T-helper 2 cell treated with Interferon-gamma antibody and Interleukin-4, amounts not matched to agents 5 μg/mL and 100 μg/mL, for 36 hours (primary cell): ENCODE measurements at regions not wholly inside any gene's neighbourhood (a gene's known extent, or its start where the extent isn't known, plus 50 kb on each side); places are given as distances from the start of the nearest gene placed in this dataset.

Source experiments
- DNase-seq: peaks from one replicate; pipeline ENCODE4 v3.0.0; 2021; ENCODE audit warnings: low spot score
- H3K27ac Mint-ChIP-seq: one replicate; pipeline ENCODE4 v1.8.0; 2021; ENCODE audit warnings: mild to moderate bottlenecking, mixed read lengths
- H3K27me3 Mint-ChIP-seq: one replicate; pipeline ENCODE4 v1.8.0; 2021; ENCODE audit warnings: low read depth, mixed read lengths
- H3K36me3 Mint-ChIP-seq: one replicate; pipeline ENCODE4 v1.8.0; 2021; ENCODE audit warnings: low read depth, mixed read lengths
- H3K4me1 Mint-ChIP-seq: one replicate; pipeline ENCODE4 v1.8.0; 2021; ENCODE audit warnings: low read depth, mixed read lengths
- H3K4me3 Mint-ChIP-seq: one replicate; pipeline ENCODE4 v1.8.0; 2022; ENCODE audit warnings: mild to moderate bottlenecking, moderate library complexity, mixed read lengths
- H3K9me3 Mint-ChIP-seq: one replicate; pipeline ENCODE4 v1.8.0; 2021; ENCODE audit warnings: mixed read lengths

DNA sequence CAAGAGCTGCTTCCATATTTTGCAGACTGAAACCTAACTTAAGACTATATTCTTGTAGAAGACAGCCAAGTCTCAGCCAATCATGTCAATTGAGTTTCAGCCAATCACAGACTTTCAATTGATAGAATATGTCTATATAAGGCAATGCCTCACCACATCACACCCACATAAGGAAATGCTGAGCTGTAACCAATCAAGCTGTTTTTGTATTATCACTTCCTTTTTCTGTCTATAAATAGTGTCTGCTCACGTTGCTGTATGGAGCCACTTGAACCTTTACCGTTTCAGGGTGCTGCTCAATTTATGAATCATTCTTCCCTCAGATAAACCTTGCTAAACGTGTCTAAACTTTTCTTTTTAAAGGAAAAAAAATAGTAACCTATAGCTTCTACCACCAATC, 1554.4 kb upstream of the LRRTM1 start:
- H3K27ac Mint-ChIP-seq: no peak overlapping the region
- H3K27me3 Mint-ChIP-seq: no peaks in the 10 kb centered on the region
- no peaks in the 10 kb centered on the region for H3K4me1 Mint-ChIP-seq
- peaks cover 25% of the 10 kb centered on the region for H3K9me3 Mint-ChIP-seq
- H3K4me3 Mint-ChIP-seq: no peak overlapping the region
- DNase-seq: no peak
- H3K36me3 Mint-ChIP-seq: no peaks in the 10 kb centered on the region

DNA sequence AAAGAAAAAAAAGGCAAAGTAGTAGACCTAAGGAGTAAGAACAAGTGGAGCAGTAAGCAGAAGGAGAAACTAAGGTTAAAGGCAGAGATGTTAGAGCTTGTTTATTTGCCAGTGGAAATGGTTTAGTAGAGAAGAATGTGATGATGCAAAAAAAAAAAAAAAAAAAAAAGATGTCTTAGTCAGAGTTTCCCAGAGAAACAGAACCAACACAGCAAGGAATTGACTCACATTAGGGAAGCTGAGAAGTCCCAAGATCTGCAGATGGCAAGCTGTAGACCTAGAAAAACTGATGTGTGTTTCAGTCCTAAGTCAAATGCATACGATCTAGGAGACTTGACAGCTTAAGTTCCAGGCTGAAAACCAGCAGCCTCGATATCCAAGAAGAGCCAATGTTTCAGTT, 1548.8 kb upstream of the LRRTM1 start:
- H3K27ac Mint-ChIP-seq: no peak overlapping the region

DNA sequence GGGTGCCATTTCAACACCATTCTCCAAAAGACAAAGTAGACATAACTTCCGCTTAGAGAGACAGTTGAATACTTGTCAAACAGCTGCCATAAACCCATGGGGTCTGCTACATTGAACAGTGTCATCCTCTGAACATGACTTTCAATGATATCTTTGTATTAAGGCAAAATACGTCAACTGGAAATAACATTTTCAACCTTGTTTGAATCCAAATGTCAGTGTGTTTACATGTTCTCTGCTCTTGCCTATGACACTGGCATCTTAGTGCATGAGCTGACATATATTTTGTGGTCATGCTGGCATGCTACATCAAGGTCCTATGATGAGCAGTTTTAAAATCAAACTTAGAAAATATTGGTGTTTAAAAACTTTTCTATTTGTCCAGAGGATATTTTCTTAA, 1548.1 kb upstream of the LRRTM1 start:
- no peak overlapping the region for H3K4me3 Mint-ChIP-seq
- no peaks in the 10 kb centered on the region for H3K36me3 Mint-ChIP-seq
- H3K4me1 Mint-ChIP-seq: no peaks in the 10 kb centered on the region
- H3K27me3 Mint-ChIP-seq: no peaks in the 10 kb centered on the region
- H3K9me3 Mint-ChIP-seq: peaks cover 19% of the 10 kb centered on the region
- H3K27ac Mint-ChIP-seq: no peak overlapping the region
- DNase-seq: no peak

More for the DNA sequence above, 1548.8 kb upstream of the LRRTM1 start:
- Mint-ChIP-seq H3K4me3 (no peak overlapping the region), H3K27me3 (no peaks in the 10 kb centered on the region), H3K4me1 (no peaks in the 10 kb centered on the region), H3K36me3 (no peaks in the 10 kb centered on the region), H3K9me3 (peaks cover 16% of the 10 kb centered on the region)
- no peak for DNase-seq

DNA sequence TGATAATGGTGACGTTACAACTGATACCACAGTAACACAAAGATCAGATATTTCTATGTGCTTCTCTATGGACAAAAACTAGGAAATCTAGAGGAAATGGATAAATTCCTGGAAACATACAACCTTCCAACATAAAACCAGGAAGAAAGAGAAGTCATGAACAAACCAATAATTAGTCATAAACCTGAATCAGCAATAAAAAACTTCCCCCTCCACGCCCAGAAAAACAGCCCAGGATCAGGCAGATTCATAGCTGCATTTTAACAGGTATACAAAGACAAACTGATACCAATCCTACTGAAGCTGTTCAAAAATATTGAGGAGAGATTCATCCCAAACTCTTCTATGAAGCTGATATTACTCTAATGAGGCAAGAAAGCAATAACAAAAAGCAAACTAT, 1535.2 kb upstream of the LRRTM1 start:
- Mint-ChIP-seq H3K27me3 (no peaks in the 10 kb centered on the region), H3K9me3 (peaks cover 44% of the 10 kb centered on the region), H3K4me1 (no peaks in the 10 kb centered on the region), H3K4me3 (no peak overlapping the region), H3K36me3 (no peaks in the 10 kb centered on the region), H3K27ac (no peak overlapping the region)
- no peak for DNase-seq

DNA sequence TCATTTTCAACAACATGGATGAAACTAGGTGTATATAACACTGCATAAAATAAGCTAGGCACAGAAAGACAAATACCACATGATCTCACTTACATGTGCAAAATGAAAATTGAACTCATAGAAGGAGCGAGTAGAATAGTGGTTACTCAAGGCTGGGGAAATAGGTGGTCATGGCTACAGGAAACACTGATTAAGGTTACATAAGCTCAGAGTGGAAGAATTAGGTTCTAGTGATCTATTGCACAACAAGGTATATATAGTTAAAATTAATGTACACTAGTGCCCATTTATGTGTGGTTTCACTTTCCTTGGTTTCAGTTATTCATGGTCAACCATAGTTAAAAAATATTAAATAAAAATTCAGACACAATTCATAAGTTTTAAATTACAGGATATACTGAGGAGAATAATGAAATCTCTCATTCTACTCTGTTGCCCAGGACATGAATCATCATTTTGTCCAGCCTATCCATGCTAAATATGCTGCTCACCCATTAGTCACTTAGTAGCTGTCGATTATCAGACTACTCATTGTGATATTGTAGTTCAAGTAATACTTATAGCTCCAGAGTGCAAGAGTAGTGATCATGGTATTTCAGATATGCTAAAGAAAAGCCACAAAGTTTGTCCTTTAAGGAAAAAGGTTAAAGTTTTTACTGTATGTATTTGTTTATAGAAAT, 1530.9 kb upstream of the LRRTM1 start:
- no peak overlapping the region for H3K27ac Mint-ChIP-seq
- no peak overlapping the region for H3K4me3 Mint-ChIP-seq
- H3K27me3 Mint-ChIP-seq: no peaks in the 10 kb centered on the region
- peaks cover 46% of the 10 kb centered on the region for H3K9me3 Mint-ChIP-seq
- DNase-seq: no peak
- no peaks in the 10 kb centered on the region for H3K4me1 Mint-ChIP-seq
- H3K36me3 Mint-ChIP-seq: peaks cover 2% of the 10 kb centered on the region

DNA sequence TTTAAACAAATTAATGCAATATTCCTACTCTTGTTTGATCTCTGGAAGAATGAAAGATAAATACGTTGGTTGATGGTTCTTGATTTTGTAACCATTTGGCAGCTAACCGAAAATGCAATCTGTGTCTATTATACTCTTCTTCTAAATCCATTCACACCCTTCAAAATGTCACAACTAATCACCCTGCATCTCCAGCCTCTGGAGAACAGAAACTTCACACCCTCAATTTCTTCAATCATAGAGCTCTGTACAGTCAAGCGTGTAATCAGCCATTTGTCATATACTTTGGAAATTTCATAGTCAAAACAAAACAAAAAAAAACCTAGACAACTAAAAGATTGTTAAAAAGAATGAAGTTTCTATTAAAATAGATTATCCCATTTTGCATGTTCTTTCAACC, 1482.3 kb upstream of the LRRTM1 start:
- Mint-ChIP-seq H3K9me3 (peaks cover 34% of the 10 kb centered on the region), H3K4me1 (no peaks in the 10 kb centered on the region)

GRCh38 chr2:81767187-81767912, 1462.8 kb upstream of the LRRTM1 start:
- Mint-ChIP-seq H3K36me3 (no peaks in the 10 kb centered on the region), H3K27ac (no peak overlapping the region), H3K27me3 (no peaks in the 10 kb centered on the region), H3K9me3 (peaks cover 40% of the 10 kb centered on the region), H3K4me1 (no peaks in the 10 kb centered on the region), H3K4me3 (no peak overlapping the region)
- no peak for DNase-seq

More for the DNA sequence above, 1482.3 kb upstream of the LRRTM1 start:
- Mint-ChIP-seq H3K36me3 (no peaks in the 10 kb centered on the region), H3K27me3 (no peaks in the 10 kb centered on the region), H3K4me3 (no peak overlapping the region), H3K27ac (no peak overlapping the region)
- DNase-seq: no peak

- Mint-ChIP-seq H3K4me3 (no peak overlapping the region), H3K4me1 (no peaks in the 10 kb centered on the region), H3K36me3 (no peaks in the 10 kb centered on the region), H3K9me3 (peaks cover 46% of the 10 kb centered on the region), H3K27ac (no peak overlapping the region), H3K27me3 (no peaks in the 10 kb centered on the region)
- no peak for DNase-seq
Observed at GRCh38 chr2:81747481-81748070, 1443.0 kb upstream of the LRRTM1 start.

GRCh38 chr2:81739966-81740365, 1435.4 kb upstream of the LRRTM1 start:
- H3K4me3 Mint-ChIP-seq: no peak overlapping the region
- no peaks in the 10 kb centered on the region for H3K36me3 Mint-ChIP-seq
- H3K27me3 Mint-ChIP-seq: no peaks in the 10 kb centered on the region
- no peaks in the 10 kb centered on the region for H3K4me1 Mint-ChIP-seq
- DNase-seq: no peak
- H3K27ac Mint-ChIP-seq: no peak overlapping the region
- peaks cover 29% of the 10 kb centered on the region for H3K9me3 Mint-ChIP-seq

- no peaks in the 10 kb centered on the region for H3K27me3 Mint-ChIP-seq
- H3K4me1 Mint-ChIP-seq: no peaks in the 10 kb centered on the region
- no peaks in the 10 kb centered on the region for H3K36me3 Mint-ChIP-seq
- DNase-seq: no peak
- peaks cover 25% of the 10 kb centered on the region for H3K9me3 Mint-ChIP-seq
- no peak overlapping the region for H3K4me3 Mint-ChIP-seq
- H3K27ac Mint-ChIP-seq: no peak overlapping the region
Observed at GRCh38 chr2:81734981-81735380, 1430.4 kb upstream of the LRRTM1 start.

- no peak for DNase-seq
- Mint-ChIP-seq H3K36me3 (no peaks in the 10 kb centered on the region), H3K27me3 (no peaks in the 10 kb centered on the region), H3K27ac (no peak overlapping the region), H3K4me1 (no peaks in the 10 kb centered on the region), H3K4me3 (no peak overlapping the region), H3K9me3 (peaks cover 47% of the 10 kb centered on the region)
Observed at GRCh38 chr2:81714817-81715216, 1410.3 kb upstream of the LRRTM1 start.

- Mint-ChIP-seq H3K4me3 (no peak overlapping the region), H3K27ac (no peak overlapping the region), H3K27me3 (no peaks in the 10 kb centered on the region), H3K4me1 (no peaks in the 10 kb centered on the region), H3K9me3 (peaks cover 32% of the 10 kb centered on the region), H3K36me3 (no peaks in the 10 kb centered on the region)
- DNase-seq: no peak
Observed at GRCh38 chr2:81706856-81707255, 1402.3 kb upstream of the LRRTM1 start.

DNA sequence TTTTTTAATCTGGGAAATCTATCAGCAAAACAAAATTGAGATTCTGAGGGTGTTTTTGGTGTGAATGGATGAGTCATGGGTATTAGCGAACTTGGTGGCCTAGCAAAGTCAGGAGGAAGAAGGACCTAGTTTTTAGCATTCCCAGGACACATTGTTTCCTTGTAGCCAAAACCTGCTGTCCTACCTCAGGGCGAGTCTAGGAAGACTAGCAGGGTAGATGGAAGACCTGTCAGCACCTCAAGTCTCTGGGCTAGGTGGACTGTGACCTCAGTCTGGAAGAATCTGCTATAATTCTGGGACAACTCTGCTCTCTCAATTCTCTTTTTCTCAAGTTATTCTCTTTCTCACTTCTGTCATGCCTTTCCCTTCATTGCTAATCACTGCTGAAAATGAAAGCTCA, 1399.3 kb upstream of the LRRTM1 start:
- H3K27ac Mint-ChIP-seq: no peak overlapping the region
- H3K36me3 Mint-ChIP-seq: no peaks in the 10 kb centered on the region
- no peaks in the 10 kb centered on the region for H3K27me3 Mint-ChIP-seq
- peaks cover 19% of the 10 kb centered on the region for H3K9me3 Mint-ChIP-seq
- no peak for DNase-seq
- H3K4me3 Mint-ChIP-seq: no peak overlapping the region
- no peaks in the 10 kb centered on the region for H3K4me1 Mint-ChIP-seq

DNA sequence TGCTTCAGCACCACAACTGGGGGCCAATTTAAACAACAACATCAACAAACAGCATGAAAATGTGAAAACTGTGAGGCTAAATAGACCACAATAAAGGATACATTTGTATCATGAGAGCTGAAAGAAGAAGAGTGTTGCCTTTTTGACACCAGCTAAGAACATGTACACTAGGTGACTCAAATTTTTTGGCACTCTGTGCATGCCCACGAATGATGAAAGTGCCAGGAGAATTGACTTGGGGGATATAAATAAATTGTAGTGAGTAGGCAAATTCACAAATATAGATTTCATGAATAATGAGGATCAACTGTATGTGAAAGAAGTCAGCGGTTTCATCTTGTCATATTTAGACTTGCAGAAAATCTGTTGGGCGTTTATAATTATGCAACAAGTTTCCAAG, 1388.0 kb upstream of the LRRTM1 start:
- DNase-seq: no peak
- H3K27ac Mint-ChIP-seq: no peak overlapping the region
- H3K27me3 Mint-ChIP-seq: no peaks in the 10 kb centered on the region
- H3K36me3 Mint-ChIP-seq: no peaks in the 10 kb centered on the region
- H3K4me3 Mint-ChIP-seq: no peak overlapping the region
- no peaks in the 10 kb centered on the region for H3K4me1 Mint-ChIP-seq
- peaks cover 45% of the 10 kb centered on the region for H3K9me3 Mint-ChIP-seq
